ENCODE measurements at regions not wholly inside any gene's neighbourhood (a gene's known extent, or its start where the extent isn't known, plus 50 kb on each side); places are given as distances from the start of the nearest gene placed in this dataset.

DNA sequence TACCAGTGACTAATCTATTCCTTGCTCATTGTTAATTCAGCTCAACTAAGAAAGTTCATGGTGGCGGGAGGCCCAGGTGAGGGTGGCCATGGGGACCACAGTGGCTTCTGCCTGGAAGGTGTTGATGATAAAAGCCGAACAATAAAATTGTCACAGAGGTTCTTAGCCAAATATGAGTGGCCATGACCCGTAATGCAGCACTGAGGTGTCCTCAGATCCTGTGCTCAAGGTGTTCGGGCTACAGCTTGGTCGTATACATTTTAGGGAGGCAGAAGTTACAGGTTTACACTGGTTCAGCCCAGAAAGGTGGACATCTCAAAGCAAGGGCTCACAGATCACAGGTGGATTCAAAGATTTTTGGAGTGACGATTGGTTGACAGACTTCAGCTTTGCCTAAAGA is 98.5 kb upstream of the SNTG2 start:
- no peak for TF ChIP-seq ZSCAN12 (CRISPR knock-in tag; IDR thresholded peaks at IDR 0.05)
- no peak for TF ChIP-seq EZH2 (conservative IDR thresholded peaks at IDR 0.05; ENCODE audit: low read depth, low read length)
- TF ChIP-seq NR3C1 (CRISPR knock-in tag; IDR thresholded peaks at IDR 0.05): no peak
- TF ChIP-seq, protein P1, sequence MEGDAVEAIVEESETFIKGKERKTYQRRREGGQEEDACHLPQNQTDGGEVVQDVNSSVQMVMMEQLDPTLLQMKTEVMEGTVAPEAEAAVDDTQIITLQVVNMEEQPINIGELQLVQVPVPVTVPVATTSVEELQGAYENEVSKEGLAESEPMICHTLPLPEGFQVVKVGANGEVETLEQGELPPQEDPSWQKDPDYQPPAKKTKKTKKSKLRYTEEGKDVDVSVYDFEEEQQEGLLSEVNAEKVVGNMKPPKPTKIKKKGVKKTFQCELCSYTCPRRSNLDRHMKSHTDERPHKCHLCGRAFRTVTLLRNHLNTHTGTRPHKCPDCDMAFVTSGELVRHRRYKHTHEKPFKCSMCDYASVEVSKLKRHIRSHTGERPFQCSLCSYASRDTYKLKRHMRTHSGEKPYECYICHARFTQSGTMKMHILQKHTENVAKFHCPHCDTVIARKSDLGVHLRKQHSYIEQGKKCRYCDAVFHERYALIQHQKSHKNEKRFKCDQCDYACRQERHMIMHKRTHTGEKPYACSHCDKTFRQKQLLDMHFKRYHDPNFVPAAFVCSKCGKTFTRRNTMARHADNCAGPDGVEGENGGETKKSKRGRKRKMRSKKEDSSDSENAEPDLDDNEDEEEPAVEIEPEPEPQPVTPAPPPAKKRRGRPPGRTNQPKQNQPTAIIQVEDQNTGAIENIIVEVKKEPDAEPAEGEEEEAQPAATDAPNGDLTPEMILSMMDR (CRISPR knock-in tag; IDR thresholded peaks at IDR 0.05): no peak
- no peak for TF ChIP-seq TCF7L2 (IDR thresholded peaks at IDR 0.05; ENCODE audit: low read depth, low read length)
- TF ChIP-seq MAZ (IDR thresholded peaks at IDR 0.05; ENCODE audit: borderline replicate concordance, low read depth, low read length): no peak
- no peak for TF ChIP-seq MAZ (CRISPR knock-in tag; IDR thresholded peaks at IDR 0.05; ENCODE audit: low read depth)
- TF ChIP-seq, protein P2, sequence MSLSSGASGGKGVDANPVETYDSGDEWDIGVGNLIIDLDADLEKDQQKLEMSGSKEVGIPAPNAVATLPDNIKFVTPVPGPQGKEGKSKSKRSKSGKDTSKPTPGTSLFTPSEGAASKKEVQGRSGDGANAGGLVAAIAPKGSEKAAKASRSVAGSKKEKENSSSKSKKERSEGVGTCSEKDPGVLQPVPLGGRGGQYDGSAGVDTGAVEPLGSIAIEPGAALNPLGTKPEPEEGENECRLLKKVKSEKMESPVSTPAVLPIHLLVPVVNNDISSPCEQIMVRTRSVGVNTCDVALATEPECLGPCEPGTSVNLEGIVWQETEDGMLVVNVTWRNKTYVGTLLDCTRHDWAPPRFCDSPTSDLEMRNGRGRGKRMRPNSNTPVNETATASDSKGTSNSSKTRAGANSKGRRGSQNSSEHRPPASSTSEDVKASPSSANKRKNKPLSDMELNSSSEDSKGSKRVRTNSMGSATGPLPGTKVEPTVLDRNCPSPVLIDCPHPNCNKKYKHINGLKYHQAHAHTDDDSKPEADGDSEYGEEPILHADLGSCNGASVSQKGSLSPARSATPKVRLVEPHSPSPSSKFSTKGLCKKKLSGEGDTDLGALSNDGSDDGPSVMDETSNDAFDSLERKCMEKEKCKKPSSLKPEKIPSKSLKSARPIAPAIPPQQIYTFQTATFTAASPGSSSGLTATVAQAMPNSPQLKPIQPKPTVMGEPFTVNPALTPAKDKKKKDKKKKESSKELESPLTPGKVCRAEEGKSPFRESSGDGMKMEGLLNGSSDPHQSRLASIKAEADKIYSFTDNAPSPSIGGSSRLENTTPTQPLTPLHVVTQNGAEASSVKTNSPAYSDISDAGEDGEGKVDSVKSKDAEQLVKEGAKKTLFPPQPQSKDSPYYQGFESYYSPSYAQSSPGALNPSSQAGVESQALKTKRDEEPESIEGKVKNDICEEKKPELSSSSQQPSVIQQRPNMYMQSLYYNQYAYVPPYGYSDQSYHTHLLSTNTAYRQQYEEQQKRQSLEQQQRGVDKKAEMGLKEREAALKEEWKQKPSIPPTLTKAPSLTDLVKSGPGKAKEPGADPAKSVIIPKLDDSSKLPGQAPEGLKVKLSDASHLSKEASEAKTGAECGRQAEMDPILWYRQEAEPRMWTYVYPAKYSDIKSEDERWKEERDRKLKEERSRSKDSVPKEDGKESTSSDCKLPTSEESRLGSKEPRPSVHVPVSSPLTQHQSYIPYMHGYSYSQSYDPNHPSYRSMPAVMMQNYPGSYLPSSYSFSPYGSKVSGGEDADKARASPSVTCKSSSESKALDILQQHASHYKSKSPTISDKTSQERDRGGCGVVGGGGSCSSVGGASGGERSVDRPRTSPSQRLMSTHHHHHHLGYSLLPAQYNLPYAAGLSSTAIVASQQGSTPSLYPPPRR (CRISPR knock-in tag; IDR thresholded peaks at IDR 0.05; ENCODE audit: borderline replicate concordance): no peak
